ENCODE measurements at regions not wholly inside any gene's neighbourhood (a gene's known extent, or its start where the extent isn't known, plus 50 kb on each side); places are given as distances from the start of the nearest gene placed in this dataset.

- TF ChIP-seq, protein P1, sequence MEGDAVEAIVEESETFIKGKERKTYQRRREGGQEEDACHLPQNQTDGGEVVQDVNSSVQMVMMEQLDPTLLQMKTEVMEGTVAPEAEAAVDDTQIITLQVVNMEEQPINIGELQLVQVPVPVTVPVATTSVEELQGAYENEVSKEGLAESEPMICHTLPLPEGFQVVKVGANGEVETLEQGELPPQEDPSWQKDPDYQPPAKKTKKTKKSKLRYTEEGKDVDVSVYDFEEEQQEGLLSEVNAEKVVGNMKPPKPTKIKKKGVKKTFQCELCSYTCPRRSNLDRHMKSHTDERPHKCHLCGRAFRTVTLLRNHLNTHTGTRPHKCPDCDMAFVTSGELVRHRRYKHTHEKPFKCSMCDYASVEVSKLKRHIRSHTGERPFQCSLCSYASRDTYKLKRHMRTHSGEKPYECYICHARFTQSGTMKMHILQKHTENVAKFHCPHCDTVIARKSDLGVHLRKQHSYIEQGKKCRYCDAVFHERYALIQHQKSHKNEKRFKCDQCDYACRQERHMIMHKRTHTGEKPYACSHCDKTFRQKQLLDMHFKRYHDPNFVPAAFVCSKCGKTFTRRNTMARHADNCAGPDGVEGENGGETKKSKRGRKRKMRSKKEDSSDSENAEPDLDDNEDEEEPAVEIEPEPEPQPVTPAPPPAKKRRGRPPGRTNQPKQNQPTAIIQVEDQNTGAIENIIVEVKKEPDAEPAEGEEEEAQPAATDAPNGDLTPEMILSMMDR (IDR thresholded peaks at IDR 0.05; ENCODE audit: low read length) = no peak
- TF ChIP-seq EZH2 (optimal IDR thresholded peaks at IDR 0.05; ENCODE audit: low read depth, low read length) (no peak), EZH2phosphoT487 (IDR thresholded peaks at IDR 0.05; ENCODE audit: low read length) (no peak)
These were observed 506.0 kb upstream of the INTU start for GRCh38 chr4:127126718-127127117.
